ENCODE measurements at regions not wholly inside any gene's neighbourhood (a gene's known extent, or its start where the extent isn't known, plus 50 kb on each side); places are given as distances from the start of the nearest gene placed in this dataset.

GRCh38 chr16:5381481-5381880 lies 283.9 kb upstream of the EEF2KMT start:
- DNase-seq, result no peak

- DNase-seq, result no peak
Measured at GRCh38 chr16:5379954-5380353, 282.4 kb upstream of the EEF2KMT start.

GRCh38 chr16:5378531-5378930 lies 280.9 kb upstream of the EEF2KMT start:
- no peak for DNase-seq

- no peak for DNase-seq
Measured at GRCh38 chr16:5377280-5377898, 279.8 kb upstream of the EEF2KMT start.

DNA sequence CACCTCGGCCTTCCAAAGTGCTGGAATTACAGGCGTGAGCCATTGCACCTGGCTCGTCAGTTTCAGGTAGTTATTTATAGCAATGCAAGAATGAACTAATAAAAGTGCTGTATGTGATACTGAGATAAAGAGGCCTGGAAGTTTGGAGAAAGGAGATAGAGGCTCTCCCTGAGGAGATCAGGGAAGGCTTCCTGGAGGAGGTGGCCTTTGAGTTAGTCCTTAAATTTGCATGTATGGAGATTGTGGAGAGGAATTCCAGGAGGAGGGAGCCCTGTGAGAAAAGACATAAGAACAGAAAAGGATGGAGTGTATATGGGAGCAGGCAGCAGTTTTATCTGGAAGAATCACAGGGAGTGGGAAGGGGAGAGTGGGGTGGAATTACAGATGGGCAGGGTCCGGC lies 276.6 kb upstream of the EEF2KMT start:
- DNase-seq, result no peak

- no peak for DNase-seq
Measured at GRCh38 chr16:5367951-5368350, 270.4 kb upstream of the EEF2KMT start.

DNA sequence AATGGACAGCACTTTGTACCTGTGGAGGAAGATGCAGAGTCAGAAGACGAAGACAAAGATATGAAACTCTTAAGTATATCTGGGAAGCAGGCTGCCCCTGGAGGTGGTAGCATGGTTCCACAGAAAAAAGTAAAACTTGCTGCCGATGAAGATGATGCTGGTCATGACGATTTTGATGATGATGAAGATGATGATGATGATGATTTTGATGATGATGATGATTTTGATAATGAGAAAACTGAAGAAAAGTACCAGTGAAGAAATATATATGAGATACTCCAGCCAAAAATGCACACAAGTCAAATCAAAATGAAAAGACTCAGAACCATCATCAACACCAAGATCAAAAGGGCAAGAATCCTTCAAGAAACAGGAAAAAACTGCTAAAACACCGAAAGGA lies 268.5 kb upstream of the EEF2KMT start:
- DNase-seq, result no peak

DNA sequence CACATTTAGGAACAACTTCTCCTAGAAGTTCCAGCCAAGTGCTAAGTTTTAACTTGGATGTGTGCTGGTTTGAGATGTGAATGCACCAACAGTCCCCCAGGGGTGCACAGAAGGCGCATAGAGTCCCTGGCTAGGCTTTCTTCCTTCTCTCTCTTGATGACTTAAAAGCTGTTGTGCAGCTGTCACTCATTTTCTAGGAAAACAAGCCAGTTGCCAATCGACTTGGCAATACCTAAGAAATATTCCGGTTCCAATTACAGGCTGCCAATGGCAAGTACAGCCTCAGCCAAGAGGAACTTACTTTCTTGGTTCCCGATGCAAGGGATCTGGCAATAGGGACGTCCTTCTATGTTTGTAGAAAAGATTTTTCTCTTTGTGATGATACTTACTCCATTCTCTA lies 266.6 kb upstream of the EEF2KMT start:
- no peak for DNase-seq

DNA sequence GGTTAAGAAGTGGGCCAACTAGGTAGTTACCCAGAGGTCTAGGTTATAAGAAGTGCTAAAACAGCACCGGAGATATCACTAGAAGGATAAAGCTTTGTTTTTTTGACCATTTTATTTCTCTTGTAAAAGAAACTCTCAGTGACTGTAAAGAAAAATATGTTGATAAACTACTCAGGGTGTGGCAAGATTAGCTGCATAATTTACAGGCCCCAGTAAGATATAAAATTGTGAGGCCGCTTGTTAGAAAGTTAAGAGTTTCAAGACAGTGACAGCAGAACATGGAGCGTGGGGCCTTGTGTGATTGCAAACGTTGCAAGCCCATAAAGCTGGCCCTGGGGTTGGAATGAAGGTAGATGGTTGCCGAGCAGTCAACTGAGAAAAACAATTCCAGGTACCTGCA lies 263.7 kb upstream of the EEF2KMT start:
- DNase-seq, result no peak

- DNase-seq, result no peak
Measured at GRCh38 chr16:5354645-5355044, 257.1 kb upstream of the EEF2KMT start.

GRCh38 chr16:5349670-5350517 lies 252.3 kb upstream of the EEF2KMT start:
- DNase-seq, result no peak

- DNase-seq, result no peak
Measured at GRCh38 chr16:5349101-5349500, 251.5 kb upstream of the EEF2KMT start.

DNA sequence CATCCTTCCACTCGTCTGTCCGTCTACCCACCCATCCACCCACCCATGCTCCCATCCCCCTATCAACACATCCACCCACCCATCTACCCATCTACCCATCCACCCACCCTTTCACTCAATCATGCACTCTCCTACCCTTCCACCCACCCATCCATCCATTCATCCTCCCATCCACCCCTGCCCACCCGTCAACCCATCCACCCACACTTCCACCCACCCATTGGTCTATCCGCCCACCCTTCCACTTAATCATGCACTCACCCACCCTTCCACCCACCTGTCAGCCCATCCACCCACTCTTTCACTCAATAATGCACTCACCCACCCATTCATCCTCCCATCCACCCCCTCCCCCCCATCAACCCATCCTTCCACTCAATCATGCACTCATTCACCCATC lies 250.0 kb upstream of the EEF2KMT start:
- DNase-seq, result no peak

GRCh38 chr16:5336941-5337340 lies 239.3 kb upstream of the EEF2KMT start:
- no peak for DNase-seq

DNA sequence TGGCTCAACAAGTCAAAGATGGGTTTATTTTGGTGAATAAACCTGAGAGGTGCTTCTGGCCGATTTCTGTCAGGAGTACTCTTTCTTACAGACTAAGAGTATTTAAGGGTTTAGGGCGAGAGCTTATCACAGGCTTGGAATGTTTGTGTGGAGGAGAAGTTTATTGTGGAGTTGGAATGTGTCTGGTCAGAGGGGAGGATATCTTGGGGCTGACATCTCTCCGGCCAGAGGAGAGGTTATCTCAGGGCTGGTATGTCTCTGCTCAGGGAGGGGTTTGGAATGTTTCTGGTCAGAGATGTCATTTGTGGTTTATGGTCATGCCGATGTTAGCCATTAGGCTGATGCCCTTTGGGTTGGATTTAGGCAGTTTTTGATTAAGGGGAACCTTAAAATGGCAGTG lies 236.4 kb upstream of the EEF2KMT start:
- DNase-seq, result no peak

GRCh38 chr16:5333126-5333525 lies 235.5 kb upstream of the EEF2KMT start:
- no peak for DNase-seq

DNA sequence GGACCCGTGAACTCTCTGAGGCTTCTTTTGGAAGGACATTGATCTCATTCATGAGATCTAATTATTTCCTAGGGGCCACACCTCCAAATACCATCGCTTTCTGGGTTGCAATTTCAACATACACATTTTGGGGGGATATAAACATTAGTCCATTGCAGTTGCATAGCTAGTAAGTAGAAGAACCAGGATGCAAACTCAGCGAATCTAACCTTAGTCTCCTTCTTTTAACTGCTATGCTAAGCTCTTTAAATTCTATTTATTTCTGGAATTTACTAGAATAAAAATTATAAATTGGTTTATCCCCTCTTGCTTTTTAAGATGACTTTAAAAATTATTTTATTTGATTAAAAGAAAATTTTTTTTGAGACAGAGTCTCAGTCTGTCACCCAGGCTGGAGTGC lies 232.5 kb upstream of the EEF2KMT start:
- DNase-seq, result no peak

DNA sequence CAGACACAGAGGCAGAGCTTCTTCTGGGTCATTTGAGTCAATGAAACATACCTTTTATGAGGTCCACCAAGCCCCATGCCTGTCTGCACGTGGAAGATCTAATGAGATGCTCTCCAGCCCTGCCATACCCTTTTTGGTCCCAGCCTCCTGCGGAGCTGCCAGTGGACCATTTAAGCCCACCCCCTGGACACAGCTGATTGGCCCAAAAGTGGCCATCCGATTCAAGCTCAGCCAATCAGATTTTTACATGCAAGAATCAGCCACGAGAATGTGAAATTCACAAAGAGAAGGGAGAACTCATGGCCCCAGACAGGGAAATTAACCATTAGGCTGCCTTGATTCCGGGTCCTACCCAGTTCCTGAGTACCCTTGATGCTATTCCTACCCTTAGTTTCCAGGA lies 231.0 kb upstream of the EEF2KMT start:
- DNase-seq, result no peak

- no peak for DNase-seq
Measured at GRCh38 chr16:5326395-5326794, 228.8 kb upstream of the EEF2KMT start.

DNA sequence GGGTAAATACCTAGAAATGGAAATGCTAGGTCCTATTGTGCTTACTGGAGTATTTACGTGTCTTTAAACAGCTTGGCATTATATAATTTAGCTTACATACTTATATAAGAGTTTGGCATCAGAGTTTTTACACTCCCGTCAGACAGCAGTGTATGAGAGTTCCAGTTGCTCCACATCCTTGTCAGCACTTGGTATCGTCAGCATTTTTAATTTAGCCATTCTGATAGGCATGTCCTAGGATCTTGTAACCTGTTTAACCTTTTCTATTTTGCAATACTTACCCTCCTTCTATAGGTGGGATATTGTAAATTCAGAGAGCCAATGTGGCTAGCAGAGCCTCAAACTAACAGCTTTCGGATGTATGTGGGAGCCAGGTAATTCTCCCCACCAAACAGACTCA lies 228.3 kb upstream of the EEF2KMT start:
- DNase-seq, result no peak

DNA sequence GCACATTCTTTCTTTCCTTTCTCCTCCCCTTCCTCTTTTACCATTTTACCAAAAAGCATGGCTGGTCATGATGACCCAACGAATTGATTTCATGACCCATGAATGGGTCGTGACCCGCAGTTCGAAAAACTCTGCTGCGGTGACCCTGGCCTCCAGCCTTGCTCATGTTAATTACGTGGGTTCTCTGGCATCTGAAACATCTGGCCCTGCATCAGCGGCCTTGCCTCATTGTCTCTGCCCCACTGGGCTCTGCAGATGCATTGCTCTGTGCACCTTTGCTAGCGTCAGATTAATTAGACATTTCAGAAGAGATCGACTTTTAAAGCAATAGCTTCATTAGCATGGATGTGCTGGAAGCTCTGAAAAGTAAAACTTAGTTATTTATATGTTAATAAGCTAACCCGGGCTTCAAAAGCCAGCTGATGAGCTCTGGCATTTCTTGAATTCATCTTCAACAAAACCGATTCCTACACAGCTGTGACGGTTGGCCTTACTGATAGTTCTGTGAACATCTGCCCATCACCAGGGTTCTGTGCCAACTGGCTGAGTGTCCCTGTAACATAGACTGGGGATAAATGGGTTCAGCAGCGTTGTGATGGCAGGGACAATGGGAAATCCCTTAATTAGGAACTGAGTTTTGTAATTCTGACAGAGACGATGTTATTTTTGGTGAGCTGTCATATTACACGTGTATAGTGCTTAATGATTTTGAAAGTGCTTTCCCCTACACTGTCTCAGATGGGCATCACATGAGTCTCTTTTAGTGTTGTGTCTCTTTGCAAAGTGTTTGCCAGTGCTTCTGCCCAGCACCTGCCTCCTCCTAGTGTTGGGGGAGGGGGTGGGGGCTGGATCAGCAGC lies 225.9 kb upstream of the EEF2KMT start:
- DNase-seq, result no peak

DNA sequence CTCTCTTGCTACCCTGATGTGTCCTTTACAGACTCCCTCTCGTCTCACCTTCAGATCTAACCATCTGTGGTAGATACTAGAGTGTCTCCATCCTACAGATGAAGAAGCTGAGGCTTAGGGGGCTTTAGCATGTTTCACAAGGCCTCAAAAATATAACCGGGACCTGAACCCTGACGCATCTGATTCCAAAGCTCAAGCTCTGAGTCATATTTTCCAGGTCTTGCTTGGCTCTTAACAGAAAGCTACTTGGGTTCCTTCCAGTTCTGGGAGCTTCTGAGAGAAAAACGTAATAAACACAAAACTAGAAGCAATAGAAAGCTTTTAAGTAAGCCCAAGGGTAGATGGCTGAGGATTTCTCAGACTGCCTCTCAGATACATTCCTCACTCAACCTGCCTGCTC lies 224.3 kb upstream of the EEF2KMT start:
- DNase-seq, result no peak

GRCh38 chr16:5319799-5320198 lies 222.2 kb upstream of the EEF2KMT start:
- DNase-seq, result no peak

DNA sequence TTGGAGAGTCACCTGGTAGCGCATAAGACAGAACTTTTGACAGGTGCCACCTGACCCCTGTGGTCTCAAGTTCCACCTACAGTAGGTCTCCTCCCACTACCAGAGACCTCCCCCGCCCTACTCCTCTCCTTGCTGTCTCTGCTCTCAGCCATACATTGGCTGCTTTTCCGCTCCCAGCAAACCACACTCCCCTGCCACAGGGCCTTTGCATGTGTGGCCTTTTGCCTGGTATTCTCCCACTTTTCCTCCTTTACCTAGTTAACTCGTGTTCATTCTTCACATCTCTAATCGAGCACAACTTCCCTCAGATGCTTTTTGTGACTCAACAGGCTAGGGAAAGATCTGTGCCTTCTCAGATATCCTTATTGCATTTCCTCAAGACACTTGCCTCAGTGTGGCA lies 218.3 kb upstream of the EEF2KMT start:
- no peak for DNase-seq

All from NCI-H1092 (cell line).